ENCODE measurements at regions not wholly inside any gene's neighbourhood (a gene's known extent, or its start where the extent isn't known, plus 50 kb on each side); places are given as distances from the start of the nearest gene placed in this dataset.

DNA sequence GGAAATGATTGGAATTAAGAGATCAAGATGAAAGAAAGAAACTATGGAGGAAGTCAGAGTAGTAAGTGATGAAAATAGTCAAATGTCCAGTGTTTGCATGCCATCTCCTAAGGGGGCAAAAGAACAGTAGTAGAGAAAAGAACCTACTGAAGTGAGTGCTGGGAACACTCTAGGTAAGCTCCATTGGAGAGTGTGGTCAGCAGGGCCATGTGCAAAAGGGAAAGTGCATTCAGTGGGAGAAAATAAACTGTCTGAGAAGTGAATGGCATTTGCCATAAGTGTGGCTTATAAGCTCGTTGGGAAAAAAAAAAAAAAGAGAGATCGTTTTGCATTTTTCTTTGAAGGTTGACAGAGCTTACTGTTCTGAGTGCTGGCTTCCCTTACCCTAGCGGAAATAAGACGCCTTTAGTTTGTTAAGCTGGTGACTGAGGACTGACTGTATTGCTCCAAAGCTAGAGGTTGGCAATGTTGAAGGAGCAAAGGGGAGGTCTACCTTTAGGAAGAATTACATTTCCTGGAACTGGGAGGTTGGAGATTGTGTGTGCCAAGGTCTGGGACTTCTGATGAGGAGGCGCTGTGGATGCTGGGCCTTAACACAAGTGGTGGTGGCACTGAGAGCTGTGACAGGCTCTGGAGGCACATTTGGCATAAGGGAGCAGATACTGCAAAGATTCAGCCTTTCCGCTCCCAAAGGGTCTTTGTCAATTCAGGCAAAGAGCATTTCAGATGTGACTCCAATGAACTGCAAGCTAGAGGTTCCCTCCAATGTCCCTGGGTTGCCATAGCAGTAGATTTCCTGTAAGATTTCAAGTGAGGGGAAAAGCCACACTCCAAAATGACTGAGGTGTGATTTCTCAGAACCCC lies 287.8 kb upstream of the SATB1 start:
- Histone ChIP-seq H3K4me1 (replicated peaks in 1 of 2; ENCODE audit: control insufficient read depth in 2 of 2, insufficient read depth in 2 of 2, low read length in 2 of 2) (no peaks in the 10 kb centered on the region), H3K79me2 (ENCODE audit: control insufficient read depth, insufficient read depth, low read length) (no peaks in the 10 kb centered on the region), H3K4me3 (no peak overlapping the region), H3K9ac (ENCODE audit: insufficient read depth in 1 of 2, low read depth in 2 of 2, low read length in 2 of 2) (no peak overlapping the region), H3K36me3 (ENCODE audit: control insufficient read depth, insufficient read depth, low read length) (no peaks in the 10 kb centered on the region), H3K9me1 (ENCODE audit: control insufficient read depth, insufficient read depth, low read length) (no peaks in the 10 kb centered on the region), H3K4me2 (ENCODE audit: insufficient read depth, low read length) (no peak overlapping the region), H3K9me3 (replicated peaks; ENCODE audit: control insufficient read depth, insufficient read depth, low read depth, low read length) (0 out of 2 replicates have a peak, but pooled peaks cover 2% of the 10 kb centered on the region), H3K27me3 (ENCODE audit: control insufficient read depth in 2 of 2, insufficient read depth in 2 of 2, low read length in 2 of 2) (no peaks in the 10 kb centered on the region), H2AFZ (ENCODE audit: low read depth, low read length) (no peak overlapping the region), H4K20me1 (replicated peaks; ENCODE audit: control insufficient read depth, insufficient read depth, low read length) (no peaks in the 10 kb centered on the region), H3K27ac (ENCODE audit: extremely low read depth, low read depth, low read length) (no peak overlapping the region)
- ATAC-seq (no peak), FAIRE-seq (no peak), DNase-seq (ENCODE audit: extremely low read depth in 1 of 4, low spot score in 3 of 4) (no peak)
- WGBS (ENCODE audit: insufficient coverage, low coverage, missing lambda C conversion rate): 2% methylated on average over 5 of the region's 6 CpGs
- no TSS peak for BruUV-seq (replicated peaks)
- no peak for TF ChIP-seq CC2D1A (IDR thresholded peaks at IDR 0.05)
- TF ChIP-seq, protein P1, sequence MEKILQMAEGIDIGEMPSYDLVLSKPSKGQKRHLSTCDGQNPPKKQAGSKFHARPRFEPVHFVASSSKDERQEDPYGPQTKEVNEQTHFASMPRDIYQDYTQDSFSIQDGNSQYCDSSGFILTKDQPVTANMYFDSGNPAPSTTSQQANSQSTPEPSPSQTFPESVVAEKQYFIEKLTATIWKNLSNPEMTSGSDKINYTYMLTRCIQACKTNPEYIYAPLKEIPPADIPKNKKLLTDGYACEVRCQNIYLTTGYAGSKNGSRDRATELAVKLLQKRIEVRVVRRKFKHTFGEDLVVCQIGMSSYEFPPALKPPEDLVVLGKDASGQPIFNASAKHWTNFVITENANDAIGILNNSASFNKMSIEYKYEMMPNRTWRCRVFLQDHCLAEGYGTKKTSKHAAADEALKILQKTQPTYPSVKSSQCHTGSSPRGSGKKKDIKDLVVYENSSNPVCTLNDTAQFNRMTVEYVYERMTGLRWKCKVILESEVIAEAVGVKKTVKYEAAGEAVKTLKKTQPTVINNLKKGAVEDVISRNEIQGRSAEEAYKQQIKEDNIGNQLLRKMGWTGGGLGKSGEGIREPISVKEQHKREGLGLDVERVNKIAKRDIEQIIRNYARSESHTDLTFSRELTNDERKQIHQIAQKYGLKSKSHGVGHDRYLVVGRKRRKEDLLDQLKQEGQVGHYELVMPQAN (IDR thresholded peaks at IDR 0.05; ENCODE audit: borderline replicate concordance): no peak
- no peak for TF ChIP-seq ZSCAN32 (CRISPR knock-in tag; IDR thresholded peaks at IDR 0.05)
- TF ChIP-seq CREB1 (IDR thresholded peaks at IDR 0.05): no peak
- TF ChIP-seq CREB1 (CRISPR knock-in tag; IDR thresholded peaks at IDR 0.05): no peak
- no peak for TF ChIP-seq ELF4 (CRISPR knock-in tag; IDR thresholded peaks at IDR 0.05)
- TF ChIP-seq ZNF274 (IDR thresholded peaks at IDR 0.05; ENCODE audit: borderline replicate concordance, low read depth, low read length): no peak
- TF ChIP-seq FOXM1 (IDR thresholded peaks at IDR 0.05; ENCODE audit: low read depth): no peak
- TF ChIP-seq FOXM1 (CRISPR knock-in tag; IDR thresholded peaks at IDR 0.05; ENCODE audit: low read depth): no peak
- TF ChIP-seq ZFP1 (CRISPR knock-in tag; IDR thresholded peaks at IDR 0.05): no peak
- TF ChIP-seq RBM25 (IDR thresholded peaks at IDR 0.05; ENCODE audit: low read depth, low read length, severe bottlenecking): no peak
- CTCF ChIA-PET (ENCODE audit: low intra/inter-chr PET ratio): no interaction called here
- intact Hi-C loops (cut with micrococcal nuclease): no loop called here
- POLR2A ChIA-PET: no interaction called here
- in situ Hi-C loops (cut with MboI): no loop called here

Measured in K562 (cell line).